ENCODE measurements at regions not wholly inside any gene's neighbourhood (a gene's known extent, or its start where the extent isn't known, plus 50 kb on each side); places are given as distances from the start of the nearest gene placed in this dataset.

DNA sequence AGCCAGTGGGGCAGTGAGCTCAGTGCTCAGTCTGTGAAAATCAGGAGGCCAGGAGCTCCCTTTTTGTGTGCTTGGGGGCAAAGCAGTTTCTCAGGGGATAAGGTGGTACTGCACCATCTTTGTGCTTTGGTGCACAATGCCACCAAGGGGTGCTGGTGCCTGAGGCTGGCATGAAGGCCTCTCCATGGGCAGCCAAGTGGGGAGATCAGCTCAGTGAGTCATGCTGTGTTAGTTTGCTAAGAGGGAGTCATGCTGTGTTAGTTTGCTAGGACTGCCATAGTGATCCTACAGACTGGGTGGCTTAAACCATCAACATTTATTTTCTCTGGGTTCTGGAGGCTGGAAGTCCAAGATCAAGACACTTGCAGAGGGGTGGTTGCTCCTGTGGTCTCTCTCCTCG, 428.1 kb downstream of the PRDM2 start:
- TF ChIP-seq, protein P1, sequence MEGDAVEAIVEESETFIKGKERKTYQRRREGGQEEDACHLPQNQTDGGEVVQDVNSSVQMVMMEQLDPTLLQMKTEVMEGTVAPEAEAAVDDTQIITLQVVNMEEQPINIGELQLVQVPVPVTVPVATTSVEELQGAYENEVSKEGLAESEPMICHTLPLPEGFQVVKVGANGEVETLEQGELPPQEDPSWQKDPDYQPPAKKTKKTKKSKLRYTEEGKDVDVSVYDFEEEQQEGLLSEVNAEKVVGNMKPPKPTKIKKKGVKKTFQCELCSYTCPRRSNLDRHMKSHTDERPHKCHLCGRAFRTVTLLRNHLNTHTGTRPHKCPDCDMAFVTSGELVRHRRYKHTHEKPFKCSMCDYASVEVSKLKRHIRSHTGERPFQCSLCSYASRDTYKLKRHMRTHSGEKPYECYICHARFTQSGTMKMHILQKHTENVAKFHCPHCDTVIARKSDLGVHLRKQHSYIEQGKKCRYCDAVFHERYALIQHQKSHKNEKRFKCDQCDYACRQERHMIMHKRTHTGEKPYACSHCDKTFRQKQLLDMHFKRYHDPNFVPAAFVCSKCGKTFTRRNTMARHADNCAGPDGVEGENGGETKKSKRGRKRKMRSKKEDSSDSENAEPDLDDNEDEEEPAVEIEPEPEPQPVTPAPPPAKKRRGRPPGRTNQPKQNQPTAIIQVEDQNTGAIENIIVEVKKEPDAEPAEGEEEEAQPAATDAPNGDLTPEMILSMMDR (IDR thresholded peaks at IDR 0.05; ENCODE audit: low read depth, low read length, missing control alignments): no peak
- in situ Hi-C loops (cut with HindIII; ENCODE audit: low sequenced_read_pairs): no loop called here
- H3K4me3 ChIP-seq (ENCODE audit: low read depth, low read length): no peak overlapping the region
- DNase-seq (ENCODE audit: low read depth): no peak

DNA sequence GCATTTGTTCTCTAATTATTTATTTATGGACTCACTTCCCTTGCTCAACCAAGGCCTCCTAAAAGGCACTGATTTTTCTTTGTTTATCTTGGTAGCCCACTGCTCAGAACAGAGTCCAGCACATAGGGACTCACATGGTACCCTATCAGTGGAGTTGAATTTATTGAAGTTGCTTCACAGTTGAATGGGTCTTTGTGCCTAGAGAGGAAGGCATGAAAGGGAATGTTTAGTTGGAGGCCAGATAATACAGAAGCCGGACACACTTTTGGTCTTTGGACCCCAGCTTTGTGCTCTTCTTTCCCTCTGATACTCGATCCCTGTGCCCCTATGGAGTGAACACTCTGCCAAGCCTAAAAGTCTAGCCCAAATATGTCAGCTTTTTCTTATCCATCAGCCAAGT, 429.0 kb downstream of the PRDM2 start:
- DNase-seq (ENCODE audit: low read depth): no peak
- no peak overlapping the region for H3K4me3 ChIP-seq (ENCODE audit: low read depth, low read length)
- in situ Hi-C loops (cut with HindIII; ENCODE audit: low sequenced_read_pairs): no loop called here
- TF ChIP-seq, protein P1 (IDR thresholded peaks at IDR 0.05; ENCODE audit: low read depth, low read length, missing control alignments): no peak

DNA sequence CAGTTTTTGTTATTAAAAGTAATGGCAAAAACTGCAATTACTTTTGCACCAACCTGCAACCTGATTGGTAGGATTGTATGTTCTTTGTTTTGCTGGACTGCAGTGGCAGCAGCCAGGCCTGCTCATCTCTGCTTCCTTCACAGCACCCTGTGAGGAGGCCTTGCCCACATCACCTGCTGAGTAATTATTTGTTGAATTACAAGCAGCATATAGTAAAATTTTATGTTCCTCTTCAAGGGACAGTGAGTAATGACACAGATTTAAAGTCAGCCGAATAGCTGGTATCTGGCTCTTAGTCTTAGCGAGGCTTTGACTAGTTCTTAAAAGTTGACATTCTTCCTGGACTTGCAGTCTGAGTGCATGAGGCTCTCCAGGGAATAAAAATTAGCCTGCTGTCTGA, 435.1 kb downstream of the PRDM2 start:
- in situ Hi-C loops (cut with HindIII; ENCODE audit: low sequenced_read_pairs): no loop called here
- DNase-seq (ENCODE audit: low read depth): no peak
- H3K4me3 ChIP-seq (ENCODE audit: low read depth, low read length): no peak overlapping the region
- TF ChIP-seq, protein P1 (IDR thresholded peaks at IDR 0.05; ENCODE audit: low read depth, low read length, missing control alignments): no peak

DNA sequence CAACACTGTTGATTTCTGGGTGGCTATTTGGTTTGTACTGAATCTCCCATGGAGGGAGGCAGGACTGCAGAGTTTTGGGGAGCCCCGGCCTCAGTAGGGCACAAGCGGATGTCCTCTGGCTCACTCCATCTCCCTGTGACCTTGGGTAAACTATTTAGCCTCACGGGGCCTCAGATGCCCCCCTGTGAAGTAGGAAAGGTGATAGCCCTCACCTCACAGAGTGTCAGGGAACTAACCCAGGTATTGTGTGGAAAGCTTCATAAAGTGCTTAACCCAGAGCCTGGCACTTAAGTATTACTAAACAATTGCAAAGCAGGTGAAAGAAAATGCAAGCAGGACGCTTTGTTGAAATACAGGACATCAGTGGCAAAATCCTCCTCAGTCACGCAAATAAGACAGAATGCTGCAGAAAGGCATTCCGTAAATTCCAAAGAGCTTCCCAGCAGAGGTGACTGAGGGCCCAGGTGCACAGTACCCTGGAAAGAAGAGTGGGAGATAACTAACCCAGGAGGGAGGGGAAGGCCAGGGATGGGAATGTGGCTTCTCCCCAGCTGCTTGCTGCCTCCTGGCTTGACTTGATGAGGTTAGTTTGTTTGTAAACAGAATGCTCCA, 436.3 kb downstream of the PRDM2 start:
- in situ Hi-C loops (cut with HindIII; ENCODE audit: low sequenced_read_pairs): no loop called here
- H3K4me3 ChIP-seq (ENCODE audit: low read depth, low read length): no peak overlapping the region
- TF ChIP-seq, protein P1 (IDR thresholded peaks at IDR 0.05; ENCODE audit: low read depth, low read length, missing control alignments): no peak
- DNase-seq (ENCODE audit: low read depth): no peak

DNA sequence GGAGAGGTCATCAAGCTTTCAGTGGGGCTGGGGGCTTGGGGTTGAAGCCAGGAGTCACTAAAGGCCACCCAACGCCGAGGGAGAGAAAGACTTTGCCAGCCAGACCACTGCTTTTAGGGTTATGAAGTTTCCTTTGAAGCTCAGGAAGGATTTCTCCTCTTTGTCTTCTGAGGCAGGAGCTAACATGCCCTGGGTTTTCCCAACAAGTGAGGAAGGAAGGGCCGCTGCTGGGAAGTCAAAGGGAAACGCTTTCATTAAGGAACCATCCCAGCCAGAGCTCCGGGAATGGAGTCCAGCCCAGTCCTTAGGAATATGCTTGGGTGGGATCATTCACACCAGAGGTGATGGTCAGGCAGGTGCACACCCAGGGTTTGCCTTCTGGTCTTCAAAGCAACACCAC, 436.9 kb downstream of the PRDM2 start:
- in situ Hi-C loops (cut with HindIII; ENCODE audit: low sequenced_read_pairs): no loop called here
- TF ChIP-seq, protein P1 (IDR thresholded peaks at IDR 0.05; ENCODE audit: low read depth, low read length, missing control alignments): no peak
- no peak overlapping the region for H3K4me3 ChIP-seq (ENCODE audit: low read depth, low read length)
- no peak for DNase-seq (ENCODE audit: low read depth)

DNA sequence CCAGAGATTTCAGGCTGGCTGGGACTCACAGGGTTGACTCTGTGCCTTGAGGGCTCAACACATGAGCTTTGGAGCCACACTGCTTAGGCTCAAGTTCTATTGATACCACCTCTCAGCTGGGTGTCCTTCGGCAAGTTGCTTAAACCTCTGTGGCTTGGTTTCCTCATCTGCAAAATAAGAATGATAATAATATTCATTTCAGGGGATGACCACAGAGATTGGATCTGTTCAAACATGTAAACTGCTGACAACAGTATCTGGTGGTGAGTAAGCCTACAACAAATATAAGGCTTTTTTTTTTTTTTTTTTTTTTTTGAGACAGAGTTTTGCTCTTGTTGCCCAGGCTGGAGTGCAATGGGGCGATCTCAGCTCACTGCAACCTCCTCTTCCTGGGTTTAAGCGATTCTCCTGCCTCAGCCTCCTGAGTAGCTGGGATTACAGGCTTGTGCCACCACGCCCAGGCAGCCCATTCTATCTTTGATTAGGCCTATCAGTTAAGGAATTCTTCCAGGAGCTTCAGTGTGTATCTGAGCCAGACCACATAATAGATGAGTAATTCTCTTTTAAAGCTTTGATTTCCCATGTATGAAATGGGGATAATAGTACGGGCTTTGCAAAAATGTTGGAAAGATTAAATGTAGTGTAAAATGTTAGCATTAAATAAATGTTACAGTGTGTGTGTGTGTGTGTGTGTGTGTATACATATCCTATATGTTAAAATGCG, 437.6 kb downstream of the PRDM2 start:
- TF ChIP-seq, protein P1 (IDR thresholded peaks at IDR 0.05; ENCODE audit: low read depth, low read length, missing control alignments): no peak
- in situ Hi-C loops (cut with HindIII; ENCODE audit: low sequenced_read_pairs): no loop called here
- no peak for DNase-seq (ENCODE audit: low read depth)
- no peak overlapping the region for H3K4me3 ChIP-seq (ENCODE audit: low read depth, low read length)
